ENCODE measurements at regions not wholly inside any gene's neighbourhood (a gene's known extent, or its start where the extent isn't known, plus 50 kb on each side); places are given as distances from the start of the nearest gene placed in this dataset.

DNA sequence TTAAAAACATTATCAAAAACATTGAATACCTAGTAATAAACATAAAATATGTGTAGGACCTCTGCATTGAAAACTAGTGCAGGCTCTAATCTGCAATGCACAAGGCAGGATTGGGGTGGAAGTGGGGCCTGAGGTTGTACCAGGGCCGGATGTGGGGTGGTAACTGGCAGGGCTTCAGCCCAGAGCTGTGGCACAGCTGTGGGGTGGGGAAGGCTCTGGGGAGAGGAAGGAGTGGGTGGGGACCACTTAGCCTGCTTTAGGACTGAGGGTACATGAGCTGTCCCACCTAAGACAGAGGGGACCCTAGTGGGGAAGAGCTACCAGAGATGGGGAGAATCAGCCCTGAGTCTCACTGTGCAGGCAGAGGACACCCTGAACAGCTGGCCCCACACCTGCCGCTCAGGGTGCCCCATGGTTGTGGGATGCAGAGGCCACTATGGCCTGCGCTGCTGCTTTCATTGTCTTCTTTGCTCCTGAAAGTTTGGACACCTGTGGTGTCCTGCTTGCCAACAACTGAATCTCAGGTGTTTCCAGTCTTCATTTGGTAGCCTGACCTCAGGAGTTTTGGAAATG lies 311.4 kb downstream of the TLE4 start:
- H3K36me3 ChIP-seq = no peaks in the 10 kb centered on the region
- DNase-seq (peak in 1 of 5 donors; percentile 67), ATAC-seq (peak in 2 of 4 donors; percentile 44)
- no peak overlapping the region for H3K4me3 ChIP-seq
- intact Hi-C loops (cut with DNase I) = loop anchor here in 1 of 10 donors (5.0 kb wide), 1 partner anchor 51 kb away; no protein-coding TSS in a partner anchor
- no peaks in the 10 kb centered on the region for H3K27me3 ChIP-seq
- TF ChIP-seq, protein P1, sequence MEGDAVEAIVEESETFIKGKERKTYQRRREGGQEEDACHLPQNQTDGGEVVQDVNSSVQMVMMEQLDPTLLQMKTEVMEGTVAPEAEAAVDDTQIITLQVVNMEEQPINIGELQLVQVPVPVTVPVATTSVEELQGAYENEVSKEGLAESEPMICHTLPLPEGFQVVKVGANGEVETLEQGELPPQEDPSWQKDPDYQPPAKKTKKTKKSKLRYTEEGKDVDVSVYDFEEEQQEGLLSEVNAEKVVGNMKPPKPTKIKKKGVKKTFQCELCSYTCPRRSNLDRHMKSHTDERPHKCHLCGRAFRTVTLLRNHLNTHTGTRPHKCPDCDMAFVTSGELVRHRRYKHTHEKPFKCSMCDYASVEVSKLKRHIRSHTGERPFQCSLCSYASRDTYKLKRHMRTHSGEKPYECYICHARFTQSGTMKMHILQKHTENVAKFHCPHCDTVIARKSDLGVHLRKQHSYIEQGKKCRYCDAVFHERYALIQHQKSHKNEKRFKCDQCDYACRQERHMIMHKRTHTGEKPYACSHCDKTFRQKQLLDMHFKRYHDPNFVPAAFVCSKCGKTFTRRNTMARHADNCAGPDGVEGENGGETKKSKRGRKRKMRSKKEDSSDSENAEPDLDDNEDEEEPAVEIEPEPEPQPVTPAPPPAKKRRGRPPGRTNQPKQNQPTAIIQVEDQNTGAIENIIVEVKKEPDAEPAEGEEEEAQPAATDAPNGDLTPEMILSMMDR (IDR thresholded peaks at IDR 0.05) = no peak
- no peak for TF ChIP-seq POLR2A (IDR thresholded peaks at IDR 0.05)
- H3K4me1 ChIP-seq = peaks cover 0 to 19% (median 0%) of the 10 kb centered on the region in 12 donors
- H3K27ac ChIP-seq = no peak overlapping the region
- H3K9me3 ChIP-seq = no peaks in the 10 kb centered on the region
- 85 to 88% (median 87%) methylated on average over 3 of the region's 3 CpGs for WGBS, 4 donors

DNA sequence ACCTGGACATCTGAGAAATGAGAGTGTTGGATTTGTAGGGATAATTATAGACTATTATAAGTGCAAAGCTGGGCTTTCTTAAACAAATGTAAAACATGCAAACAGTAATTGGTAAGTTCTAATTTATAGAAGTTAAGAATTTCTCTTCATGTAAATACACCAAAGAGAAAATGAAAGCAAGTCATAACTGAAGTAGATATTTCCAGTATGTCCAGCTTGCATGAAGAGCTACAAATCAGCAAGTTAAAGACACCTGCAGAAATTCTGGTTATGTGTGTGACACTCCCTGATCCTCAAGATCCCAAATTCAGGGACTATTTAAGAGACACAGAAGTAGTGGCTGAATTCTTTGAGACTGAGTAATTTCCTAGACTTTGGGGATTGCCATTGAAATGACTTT lies 308.9 kb downstream of the TLE4 start:
- no peak for TF ChIP-seq POLR2A (IDR thresholded peaks at IDR 0.05)
- TF ChIP-seq, protein P1 (IDR thresholded peaks at IDR 0.05) = no peak
- ATAC-seq (no peak), DNase-seq (no peak)
- Histone ChIP-seq H3K9me3 (no peaks in the 10 kb centered on the region), H3K27ac (no peak overlapping the region), H3K27me3 (no peaks in the 10 kb centered on the region), H3K4me3 (no peak overlapping the region), H3K36me3 (no peaks in the 10 kb centered on the region), H3K4me1 (peaks cover 0 to 26% (median 0%) of the 10 kb centered on the region in 12 donors)
- intact Hi-C loops (cut with DNase I) = loop anchor here in 1 of 10 donors (5.0 kb wide), 1 partner anchor 48 kb away; no protein-coding TSS in a partner anchor

DNA sequence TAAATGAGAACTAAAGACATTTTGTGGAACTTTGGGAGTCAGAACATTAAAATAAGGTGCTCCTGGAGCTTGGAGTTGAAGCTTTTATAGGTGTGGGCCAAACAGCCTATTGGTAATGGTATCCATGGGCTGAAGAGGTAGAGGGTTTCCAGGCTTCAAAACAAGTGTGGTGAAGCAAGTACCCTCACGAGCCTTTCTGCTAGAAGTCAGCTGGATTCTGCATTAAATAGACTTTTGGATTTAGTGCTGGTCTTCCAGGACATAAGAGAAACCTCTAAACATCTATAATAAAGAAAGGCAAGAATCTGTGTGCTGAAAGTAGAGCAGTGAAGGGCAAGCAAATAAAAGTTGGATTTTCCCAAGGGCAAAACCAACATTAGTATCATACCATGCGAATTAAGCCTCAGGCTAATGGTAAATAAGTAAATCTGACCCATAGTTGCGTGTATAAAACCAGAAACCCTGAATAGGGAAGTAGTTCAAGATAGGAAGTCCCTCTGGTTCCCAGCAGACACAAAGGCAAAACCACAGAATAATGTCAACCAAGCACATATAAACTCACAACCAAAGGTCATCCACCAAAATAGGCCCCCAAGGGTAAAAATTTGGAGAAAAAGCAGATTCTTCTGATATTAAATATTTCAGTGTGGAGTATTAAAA lies 306.3 kb downstream of the TLE4 start:
- TF ChIP-seq, protein P1 (IDR thresholded peaks at IDR 0.05) = no peak
- TF ChIP-seq POLR2A (IDR thresholded peaks at IDR 0.05) = no peak
- Histone ChIP-seq H3K27ac (peak overlapping the region in 1 of 12 donors; percentile 78), H3K9me3 (no peaks in the 10 kb centered on the region), H3K36me3 (no peaks in the 10 kb centered on the region), H3K4me1 (peaks cover 0 to 20% (median 0%) of the 10 kb centered on the region in 12 donors), H3K27me3 (no peaks in the 10 kb centered on the region), H3K4me3 (no peak overlapping the region)
- DNase-seq (no peak), ATAC-seq (peak in 1 of 4 donors; percentile 39)
- intact Hi-C loops (cut with DNase I) = no loop called here
- WGBS, 4 donors = 68 to 74% (median 70%) methylated on average over 3 of the region's 3 CpGs

DNA sequence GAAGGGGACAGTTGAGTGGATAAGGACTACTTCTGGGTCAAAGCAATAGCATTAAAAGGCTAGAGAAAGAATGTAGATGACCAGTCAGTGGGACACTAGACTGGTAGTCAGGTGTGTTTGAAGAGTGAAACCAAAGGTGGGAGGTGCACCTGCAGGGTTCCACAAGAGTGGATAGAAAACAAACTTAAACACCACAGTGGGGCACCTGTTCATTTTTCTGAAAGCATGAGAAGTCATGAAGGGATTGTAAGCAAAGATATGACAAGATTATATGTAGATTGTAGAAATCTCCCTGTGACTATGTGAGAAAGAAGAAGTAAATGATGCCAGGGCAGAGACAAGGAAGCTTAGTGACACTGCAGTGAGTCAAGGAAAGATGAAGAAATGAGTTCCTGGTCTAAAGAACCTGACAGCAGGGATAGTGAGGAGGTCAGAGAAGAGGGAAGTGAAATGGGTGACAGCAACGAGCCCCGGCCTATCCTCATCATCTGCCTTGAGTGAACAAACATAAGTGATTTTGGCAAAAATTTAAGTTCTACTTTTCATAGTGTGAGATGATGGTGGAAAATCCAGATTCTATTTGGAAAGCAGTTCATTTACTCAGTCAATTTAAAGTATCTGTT lies 296.9 kb downstream of the TLE4 start:
- H3K4me1 ChIP-seq = peaks cover 0 to 5% (median 0%) of the 10 kb centered on the region in 12 donors
- no peaks in the 10 kb centered on the region for H3K9me3 ChIP-seq
- no peaks in the 10 kb centered on the region for H3K27me3 ChIP-seq
- peak overlapping the region in 1 of 12 donors; percentile 72 for H3K27ac ChIP-seq
- no peak overlapping the region for H3K4me3 ChIP-seq
- TF ChIP-seq, protein P1 (IDR thresholded peaks at IDR 0.05) = no peak
- no peak for TF ChIP-seq POLR2A (IDR thresholded peaks at IDR 0.05)
- ATAC-seq (peak in 3 of 4 donors; percentile 50 to 79 (median 53)), DNase-seq (no peak)
- intact Hi-C loops (cut with DNase I) = no loop called here
- H3K36me3 ChIP-seq = no peaks in the 10 kb centered on the region
- 79 to 88% (median 81%) methylated on average over 2 of the region's 2 CpGs for WGBS, 4 donors
